ENCODE measurements at regions not wholly inside any gene's neighbourhood (a gene's known extent, or its start where the extent isn't known, plus 50 kb on each side); places are given as distances from the start of the nearest gene placed in this dataset.

GRCh38 chr3:168806871-168807270, 711.1 kb upstream of the GOLIM4 start:
- TF ChIP-seq CTCF (IDR thresholded peaks at IDR 0.05; ENCODE audit: unreplicated experiment): no peak
- H3K4me1 Mint-ChIP-seq (ENCODE audit: low read depth): peaks cover 32% of the 10 kb centered on the region
- H3K9me3 Mint-ChIP-seq (ENCODE audit: low read depth): no peaks in the 10 kb centered on the region
- no peak overlapping the region for H3K4me3 Mint-ChIP-seq (ENCODE audit: low read depth)
- peaks cover 4% of the 10 kb centered on the region for H3K36me3 Mint-ChIP-seq (ENCODE audit: insufficient read depth)
- peak overlapping the region; percentile 90 for H3K27ac Mint-ChIP-seq
- DNase-seq (ENCODE audit: low spot score, unreplicated experiment): no peak
- no peaks in the 10 kb centered on the region for H3K27me3 Mint-ChIP-seq

GRCh38 chr3:168803536-168803935, 707.8 kb upstream of the GOLIM4 start:
- Mint-ChIP-seq H3K9me3 (ENCODE audit: low read depth) (no peaks in the 10 kb centered on the region), H3K27ac (no peak overlapping the region), H3K27me3 (no peaks in the 10 kb centered on the region), H3K4me3 (ENCODE audit: low read depth) (no peak overlapping the region), H3K4me1 (ENCODE audit: low read depth) (peaks cover 28% of the 10 kb centered on the region), H3K36me3 (ENCODE audit: insufficient read depth) (no peaks in the 10 kb centered on the region)
- TF ChIP-seq CTCF (IDR thresholded peaks at IDR 0.05; ENCODE audit: unreplicated experiment): no peak
- DNase-seq (ENCODE audit: low spot score, unreplicated experiment): no peak

- H3K4me1 Mint-ChIP-seq (ENCODE audit: low read depth): peaks cover 24% of the 10 kb centered on the region
- H3K36me3 Mint-ChIP-seq (ENCODE audit: insufficient read depth): no peaks in the 10 kb centered on the region
- no peaks in the 10 kb centered on the region for H3K27me3 Mint-ChIP-seq
- no peak overlapping the region for H3K27ac Mint-ChIP-seq
- no peak for DNase-seq (ENCODE audit: low spot score, unreplicated experiment)
- no peak for TF ChIP-seq CTCF (IDR thresholded peaks at IDR 0.05; ENCODE audit: unreplicated experiment)
- no peak overlapping the region for H3K4me3 Mint-ChIP-seq (ENCODE audit: low read depth)
- H3K9me3 Mint-ChIP-seq (ENCODE audit: low read depth): no peaks in the 10 kb centered on the region
These were observed 707.0 kb upstream of the GOLIM4 start for GRCh38 chr3:168802766-168803165.

- no peak for DNase-seq (ENCODE audit: low spot score, unreplicated experiment)
- Mint-ChIP-seq H3K4me3 (ENCODE audit: low read depth) (no peak overlapping the region), H3K27me3 (no peaks in the 10 kb centered on the region), H3K27ac (no peak overlapping the region), H3K4me1 (ENCODE audit: low read depth) (peaks cover 15% of the 10 kb centered on the region), H3K36me3 (ENCODE audit: insufficient read depth) (no peaks in the 10 kb centered on the region), H3K9me3 (ENCODE audit: low read depth) (no peaks in the 10 kb centered on the region)
- TF ChIP-seq CTCF (IDR thresholded peaks at IDR 0.05; ENCODE audit: unreplicated experiment): no peak
These were observed 706.1 kb upstream of the GOLIM4 start for GRCh38 chr3:168801794-168802193.

GRCh38 chr3:168796339-168796738, 700.6 kb upstream of the GOLIM4 start:
- Mint-ChIP-seq H3K9me3 (ENCODE audit: low read depth) (no peaks in the 10 kb centered on the region), H3K27me3 (no peaks in the 10 kb centered on the region), H3K36me3 (ENCODE audit: insufficient read depth) (no peaks in the 10 kb centered on the region), H3K4me1 (ENCODE audit: low read depth) (peaks cover 16% of the 10 kb centered on the region), H3K4me3 (ENCODE audit: low read depth) (no peak overlapping the region), H3K27ac (no peak overlapping the region)
- TF ChIP-seq CTCF (IDR thresholded peaks at IDR 0.05; ENCODE audit: unreplicated experiment): no peak
- no peak for DNase-seq (ENCODE audit: low spot score, unreplicated experiment)

Data from progenitor cell of endocrine pancreas (in vitro differentiated cells).